ENCODE measurements at regions not wholly inside any gene's neighbourhood (a gene's known extent, or its start where the extent isn't known, plus 50 kb on each side); places are given as distances from the start of the nearest gene placed in this dataset.
"Not testable (repeated sequence)": the region's sequence is repeated elsewhere in the genome, so short reads cannot be mapped to it uniquely, and the experiment has no call there.

GRCh38 chr10:4635883-4636282 lies 190.1 kb upstream of the AKR1E2 start:
- no peak for DNase-seq (ENCODE audit: low spot score)

- DNase-seq (ENCODE audit: low spot score): no peak
These were observed 190.6 kb upstream of the AKR1E2 start for GRCh38 chr10:4635388-4635787.

DNA sequence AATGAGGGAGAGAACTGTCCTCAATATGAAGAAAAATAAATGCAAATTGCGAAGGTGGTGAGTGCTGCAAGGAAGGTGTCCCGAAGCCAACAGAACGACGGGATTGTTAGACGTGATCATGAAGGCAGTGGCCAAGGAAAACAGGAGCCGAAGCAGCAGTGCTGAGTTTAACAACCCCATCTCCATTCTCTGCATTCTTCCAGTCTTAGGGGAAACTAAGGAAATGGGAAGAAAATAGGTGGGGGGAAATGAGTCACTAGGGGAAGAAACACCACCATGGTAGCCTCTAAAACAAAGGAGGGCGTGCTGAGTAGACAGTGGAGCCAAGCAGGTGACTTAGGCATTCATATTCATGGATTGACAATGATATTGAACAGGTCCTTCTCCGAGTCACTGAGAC lies 192.2 kb upstream of the AKR1E2 start:
- no peak for DNase-seq (ENCODE audit: low spot score)

DNA sequence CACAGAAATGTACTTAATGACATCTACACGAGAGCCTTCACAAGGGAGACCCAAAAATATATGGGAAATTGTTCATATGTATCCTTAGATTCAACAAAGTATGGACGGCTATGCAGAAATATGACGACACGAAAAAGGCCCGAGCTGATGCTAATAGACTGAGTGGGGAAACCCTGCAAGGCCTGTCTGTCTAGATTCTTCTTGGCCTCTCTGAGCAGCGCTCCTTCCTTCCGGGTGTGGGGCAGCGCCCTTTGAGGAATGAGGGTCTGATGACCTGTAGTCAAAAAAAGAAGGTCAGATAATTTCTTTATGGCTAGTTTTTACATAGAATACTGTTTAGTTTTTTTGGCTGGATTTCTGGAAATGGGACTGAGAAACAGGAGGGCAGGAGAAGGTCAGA lies 192.8 kb upstream of the AKR1E2 start:
- no peak for DNase-seq (ENCODE audit: low spot score)

DNA sequence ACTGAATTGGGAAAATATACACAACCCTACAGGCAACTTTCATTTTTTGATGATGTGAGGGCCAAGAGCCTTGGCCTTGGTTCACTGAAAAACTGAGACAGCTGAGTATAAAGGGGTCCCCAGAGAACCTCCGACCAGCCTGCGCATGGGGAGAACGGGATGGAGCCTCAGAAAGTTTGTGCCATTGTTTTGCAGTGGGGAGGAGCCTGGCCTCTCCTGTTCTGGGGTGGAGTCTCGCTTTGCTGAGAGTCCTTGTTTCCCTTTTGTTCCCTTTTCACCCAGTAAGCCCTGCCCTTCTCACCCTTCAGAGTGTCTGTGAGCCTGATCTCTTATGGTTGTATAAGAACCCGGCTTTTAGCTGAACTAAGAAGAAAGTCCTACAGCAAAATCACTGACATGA lies 193.2 kb upstream of the AKR1E2 start:
- no peak for DNase-seq (ENCODE audit: low spot score)

GRCh38 chr10:4626919-4627318 lies 199.1 kb upstream of the AKR1E2 start:
- no peak for DNase-seq (ENCODE audit: low spot score)

- no peak for DNase-seq (ENCODE audit: low spot score)
These were observed 202.1 kb upstream of the AKR1E2 start for GRCh38 chr10:4623757-4624420.

GRCh38 chr10:4623200-4623599 lies 202.8 kb upstream of the AKR1E2 start:
- DNase-seq (ENCODE audit: low spot score): no peak

DNA sequence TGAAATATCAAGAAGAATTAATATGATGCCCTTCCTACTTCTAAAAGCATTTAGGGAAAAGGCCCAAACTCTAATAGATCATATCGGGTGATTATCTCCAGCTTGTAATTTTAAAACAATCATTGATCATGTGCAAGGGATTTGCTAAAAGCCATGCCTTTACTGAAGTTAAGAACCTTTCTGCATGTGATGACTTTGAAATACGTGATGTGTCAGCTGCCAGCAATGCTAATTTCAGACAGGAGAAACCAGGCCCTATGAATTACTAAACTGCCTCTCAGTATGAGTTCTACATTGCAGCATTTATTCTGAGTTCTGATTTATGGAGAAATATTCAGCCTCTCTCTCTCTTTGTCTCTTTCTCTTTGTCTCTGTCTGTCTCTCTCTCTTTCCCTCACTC lies 203.6 kb upstream of the AKR1E2 start:
- no peak for DNase-seq (ENCODE audit: low spot score)

DNA sequence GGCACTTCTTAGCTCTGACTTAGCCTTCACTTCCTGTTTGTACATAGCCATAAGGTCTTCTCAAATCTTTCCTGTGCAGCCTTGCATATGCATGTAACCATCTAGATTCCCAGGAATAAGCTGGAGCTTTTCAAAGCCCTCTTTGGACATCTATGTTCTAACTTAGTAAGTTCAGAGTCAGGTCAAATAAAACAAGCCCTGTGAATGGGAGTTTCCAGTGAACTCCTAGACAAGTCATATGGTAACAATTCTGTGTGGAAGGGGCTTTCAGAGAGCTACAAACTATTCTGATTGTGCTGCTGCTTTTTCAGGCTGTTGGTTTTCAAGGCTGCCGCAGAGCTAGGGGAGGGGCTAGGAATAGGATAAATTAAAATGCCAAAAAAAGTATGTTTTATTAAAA lies 208.4 kb upstream of the AKR1E2 start:
- DNase-seq (ENCODE audit: low spot score): no peak

GRCh38 chr10:4615042-4615441 lies 211.0 kb upstream of the AKR1E2 start:
- DNase-seq (ENCODE audit: low spot score): no peak

DNA sequence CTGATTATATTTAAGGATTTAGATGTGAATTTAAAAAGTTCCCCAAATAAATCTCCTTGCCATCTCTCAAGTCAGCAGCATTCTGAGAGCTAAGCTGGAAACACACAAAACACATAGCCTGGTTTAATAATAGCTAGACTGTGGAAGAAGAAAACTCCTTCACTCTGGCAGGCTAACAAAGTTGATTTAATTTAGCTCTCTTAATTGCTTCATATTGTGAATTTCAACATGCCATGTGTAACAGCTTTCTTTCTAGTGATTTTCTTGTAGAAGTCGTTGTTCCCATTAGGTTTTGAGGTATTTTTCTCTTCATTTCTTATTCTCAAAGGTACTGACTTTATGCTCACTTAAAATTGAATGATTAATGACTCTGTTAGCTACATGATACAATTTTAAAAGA lies 216.8 kb upstream of the AKR1E2 start:
- DNase-seq (ENCODE audit: low spot score): no peak

DNA sequence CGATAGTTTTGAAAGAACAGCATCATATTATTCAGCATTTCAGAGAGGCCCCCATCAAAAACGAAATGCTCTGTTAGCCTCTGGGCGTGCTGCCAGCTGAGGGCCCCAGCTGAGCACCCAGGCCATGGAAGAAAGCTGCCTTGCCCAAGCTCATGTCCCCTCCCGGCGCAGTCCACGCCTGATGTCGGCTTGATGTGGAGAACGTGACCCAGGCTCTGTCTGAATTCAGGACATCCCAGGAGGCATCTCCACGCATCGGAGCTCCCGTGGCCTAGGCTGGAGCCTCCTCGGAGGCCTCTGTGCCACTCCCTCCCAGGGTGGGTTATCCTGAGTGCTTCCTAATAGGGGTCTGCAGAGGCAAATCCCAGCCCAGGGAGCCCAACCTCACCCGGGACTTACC lies 218.3 kb upstream of the AKR1E2 start:
- DNase-seq (ENCODE audit: low spot score): no peak

- DNase-seq (ENCODE audit: low spot score): no peak
These were observed 219.0 kb upstream of the AKR1E2 start for GRCh38 chr10:4606856-4607636.

- DNase-seq (ENCODE audit: low spot score): no peak
These were observed 223.1 kb upstream of the AKR1E2 start for GRCh38 chr10:4602764-4603491.

DNA sequence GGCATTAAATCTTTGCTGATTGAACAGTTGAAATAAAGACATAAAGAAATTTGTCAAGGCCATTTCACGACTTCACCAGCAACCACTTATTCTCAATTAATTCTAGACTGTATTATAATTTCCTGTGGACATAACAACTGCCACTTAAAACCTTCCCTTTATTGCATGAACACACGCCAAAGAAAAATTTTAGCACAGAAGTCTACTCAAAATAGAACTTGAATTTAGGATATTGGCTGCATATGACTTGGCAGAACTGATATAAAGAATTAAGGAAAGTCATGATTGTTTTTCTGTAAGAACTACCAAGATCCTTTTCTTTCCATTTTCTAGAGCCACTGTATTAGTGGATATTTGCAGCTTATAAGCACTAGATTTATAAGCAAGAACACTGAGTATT lies 226.5 kb upstream of the AKR1E2 start:
- DNase-seq (ENCODE audit: low spot score): no peak

- DNase-seq (ENCODE audit: low spot score): not testable (repeated sequence)
These were observed 228.1 kb upstream of the AKR1E2 start for GRCh38 chr10:4597898-4598297.

GRCh38 chr10:4596951-4597350 lies 229.1 kb upstream of the AKR1E2 start:
- DNase-seq (ENCODE audit: low spot score): no peak

GRCh38 chr10:4595719-4596319 lies 230.2 kb upstream of the AKR1E2 start:
- DNase-seq (ENCODE audit: low spot score): no peak

DNA sequence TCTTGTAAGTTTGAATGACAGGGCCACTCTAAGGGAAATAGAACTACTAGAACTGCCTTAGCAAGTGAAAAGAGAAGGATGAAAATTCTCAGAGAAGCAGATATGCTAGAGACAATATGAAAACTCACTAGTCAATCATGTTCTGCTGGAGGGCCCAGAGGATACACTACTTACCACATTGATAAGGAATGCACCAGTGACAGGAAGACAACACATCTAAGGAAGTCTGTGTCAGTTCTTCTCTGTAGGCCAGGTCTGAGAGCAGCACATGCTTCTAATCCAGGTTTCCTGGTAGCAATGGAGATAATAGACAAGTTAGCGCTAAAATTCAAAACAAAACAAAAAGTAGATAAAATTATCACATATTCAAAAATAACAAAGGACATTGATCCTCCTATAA lies 235.2 kb upstream of the AKR1E2 start:
- DNase-seq (ENCODE audit: low spot score): no peak

- no peak for DNase-seq (ENCODE audit: low spot score)
These were observed 237.2 kb upstream of the AKR1E2 start for GRCh38 chr10:4588824-4589223.

DNA sequence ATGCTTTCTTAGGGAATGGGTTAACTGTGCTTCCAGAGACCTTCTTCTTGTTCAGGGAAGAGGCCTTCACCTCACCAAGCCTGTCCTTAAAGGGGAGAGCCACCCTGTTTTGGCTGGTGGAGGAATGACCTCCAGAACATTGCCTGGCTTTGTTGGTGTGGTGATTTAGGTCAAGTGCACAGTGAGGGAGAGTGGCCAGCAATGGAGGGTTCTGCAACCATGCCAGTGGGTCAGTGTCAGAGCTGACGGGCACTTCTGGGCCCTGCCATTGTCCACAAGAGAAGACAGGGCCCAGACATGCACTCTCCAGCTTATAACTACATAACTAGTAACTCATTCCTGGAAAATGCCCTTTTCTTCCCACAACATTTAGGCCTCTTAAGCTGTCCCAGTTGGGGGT lies 238.5 kb upstream of the AKR1E2 start:
- DNase-seq (ENCODE audit: low spot score): no peak

DNA sequence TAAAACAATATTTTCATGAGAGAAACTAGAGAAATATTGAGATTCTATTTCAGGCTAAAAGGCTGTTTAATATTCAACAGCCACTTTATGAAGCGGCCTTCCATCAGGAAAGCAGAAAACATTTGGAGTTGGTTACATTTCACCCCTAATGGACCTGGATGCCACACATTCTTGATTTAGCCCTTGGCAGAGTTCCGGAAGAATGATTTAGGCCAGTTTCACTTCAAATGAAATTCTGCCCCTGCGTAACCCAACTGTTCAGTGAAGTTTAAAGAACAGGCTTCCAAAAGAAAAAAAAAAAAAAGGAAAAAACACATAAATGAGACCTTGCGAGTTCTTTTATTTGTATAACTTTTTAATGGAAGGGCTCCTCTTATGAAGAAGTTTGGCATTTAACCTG lies 239.2 kb upstream of the AKR1E2 start:
- no peak for DNase-seq (ENCODE audit: low spot score)

All from ecto neural progenitor cell (in vitro differentiated cells).